Ishikawa (cell line): ENCODE measurements at regions not wholly inside any gene's neighbourhood (a gene's known extent, or its start where the extent isn't known, plus 50 kb on each side); places are given as distances from the start of the nearest gene placed in this dataset.

Experiments used
- CEBPB ChIP-seq: IDR thresholded peaks from 2 replicates; pipeline ENCODE4 v1.6.1; 2012
- CREB1 ChIP-seq: IDR thresholded peaks from 2 replicates; pipeline ENCODE4 v1.6.1; 2012; ENCODE audit warnings: low read depth
- EGR1 ChIP-seq: IDR thresholded peaks from 2 replicates; pipeline ENCODE4 v1.6.1; 2012
- EP300 ChIP-seq: IDR thresholded peaks from 2 replicates; pipeline ENCODE4 v1.6.1; 2012; ENCODE audit warnings: borderline replicate concordance
- FOXM1 ChIP-seq: IDR thresholded peaks from 2 replicates; pipeline ENCODE4 v1.6.1; 2012; ENCODE audit warnings: low read depth, borderline replicate concordance
- MAX ChIP-seq: IDR thresholded peaks from 2 replicates; pipeline ENCODE4 v1.6.1; 2012
- NFIC ChIP-seq: IDR thresholded peaks from 2 replicates; pipeline ENCODE4 v1.6.1; 2012
- RAD21 ChIP-seq: IDR thresholded peaks from 2 replicates; pipeline ENCODE4 v1.6.1; 2012; ENCODE audit warnings: low read depth
- REST ChIP-seq: IDR thresholded peaks from 2 replicates; pipeline ENCODE4 v1.6.1; 2012; ENCODE audit warnings: low read depth, mild to moderate bottlenecking
- TAF1 ChIP-seq: IDR thresholded peaks from 2 replicates; pipeline ENCODE4 v1.6.1; 2012; ENCODE audit warnings: low read depth, mild to moderate bottlenecking
- TCF12 ChIP-seq: IDR thresholded peaks from 2 replicates; pipeline ENCODE4 v1.6.1; 2012; ENCODE audit warnings: low read depth
- TEAD4 ChIP-seq: IDR thresholded peaks from 2 replicates; pipeline ENCODE4 v1.6.1; 2012
- USF1 ChIP-seq: IDR thresholded peaks from 2 replicates; pipeline ENCODE4 v1.6.1; 2012
- YY1 ChIP-seq: IDR thresholded peaks from 2 replicates; pipeline ENCODE4 v1.6.1; 2012; ENCODE audit warnings: low read depth
- ZBTB7A ChIP-seq: IDR thresholded peaks from 2 replicates; pipeline ENCODE4 v1.6.1; 2012; ENCODE audit warnings: low read depth

GRCh38 chr4:71878376-71878775 lies 94.5 kb upstream of the GC start:
- no peak for TF ChIP-seq FOXM1
- TF ChIP-seq RAD21: no peak
- TF ChIP-seq NFIC: no peak
- TF ChIP-seq CEBPB: no peak
- no peak for TF ChIP-seq ZBTB7A
- TF ChIP-seq TCF12: no peak
- no peak for TF ChIP-seq YY1
- no peak for TF ChIP-seq REST
- TF ChIP-seq TEAD4: no peak
- TF ChIP-seq EP300: no peak

GRCh38 chr4:71882113-71882841 lies 98.4 kb upstream of the GC start:
- TF ChIP-seq USF1 (no peak), REST (no peak), TCF12 (no peak), MAX (no peak), CREB1 (no peak), YY1 (no peak), TEAD4 (no peak), ZBTB7A (no peak), RAD21 (no peak), EGR1 (no peak), TAF1 (no peak), NFIC (no peak), FOXM1 (no peak), CEBPB (no peak), EP300 (no peak)

GRCh38 chr4:71906096-71906495 lies 122.2 kb upstream of the GC start:
- TF ChIP-seq USF1: no peak
- TF ChIP-seq CREB1: no peak
- TF ChIP-seq FOXM1: no peak

- TF ChIP-seq TAF1: no peak
- no peak for TF ChIP-seq USF1
- no peak for TF ChIP-seq FOXM1
- no peak for TF ChIP-seq TCF12
- TF ChIP-seq CREB1: no peak
- no peak for TF ChIP-seq ZBTB7A
- TF ChIP-seq TEAD4: no peak
- TF ChIP-seq MAX: no peak
- no peak for TF ChIP-seq RAD21
- TF ChIP-seq EP300: no peak
- TF ChIP-seq NFIC: no peak
- TF ChIP-seq EGR1: no peak
- TF ChIP-seq YY1: no peak
- TF ChIP-seq REST: no peak
- TF ChIP-seq CEBPB: no peak
These were observed 123.2 kb upstream of the GC start for GRCh38 chr4:71907071-71907470.
